ENCODE measurements at regions not wholly inside any gene's neighbourhood (a gene's known extent, or its start where the extent isn't known, plus 50 kb on each side); places are given as distances from the start of the nearest gene placed in this dataset.

DNA sequence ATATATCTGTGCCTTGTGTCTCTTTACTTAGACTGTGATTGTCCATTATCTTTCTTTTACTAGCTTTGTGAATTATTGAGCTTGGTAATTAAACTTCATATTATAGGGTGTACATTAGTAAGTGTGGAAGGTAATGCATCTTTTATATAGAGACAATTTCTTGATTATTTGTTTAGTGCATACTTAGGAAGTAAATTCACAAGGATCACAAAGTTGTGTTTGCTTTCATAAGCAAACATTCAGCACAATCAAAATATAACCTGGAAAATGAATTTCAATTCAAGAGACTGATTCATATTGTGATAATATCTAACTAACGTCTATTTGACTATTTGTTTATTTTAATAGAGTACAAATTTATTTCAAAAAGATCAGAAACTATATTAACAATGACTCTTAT is 749.9 kb upstream of the NUDT12 start:
- TF ChIP-seq, protein P1, sequence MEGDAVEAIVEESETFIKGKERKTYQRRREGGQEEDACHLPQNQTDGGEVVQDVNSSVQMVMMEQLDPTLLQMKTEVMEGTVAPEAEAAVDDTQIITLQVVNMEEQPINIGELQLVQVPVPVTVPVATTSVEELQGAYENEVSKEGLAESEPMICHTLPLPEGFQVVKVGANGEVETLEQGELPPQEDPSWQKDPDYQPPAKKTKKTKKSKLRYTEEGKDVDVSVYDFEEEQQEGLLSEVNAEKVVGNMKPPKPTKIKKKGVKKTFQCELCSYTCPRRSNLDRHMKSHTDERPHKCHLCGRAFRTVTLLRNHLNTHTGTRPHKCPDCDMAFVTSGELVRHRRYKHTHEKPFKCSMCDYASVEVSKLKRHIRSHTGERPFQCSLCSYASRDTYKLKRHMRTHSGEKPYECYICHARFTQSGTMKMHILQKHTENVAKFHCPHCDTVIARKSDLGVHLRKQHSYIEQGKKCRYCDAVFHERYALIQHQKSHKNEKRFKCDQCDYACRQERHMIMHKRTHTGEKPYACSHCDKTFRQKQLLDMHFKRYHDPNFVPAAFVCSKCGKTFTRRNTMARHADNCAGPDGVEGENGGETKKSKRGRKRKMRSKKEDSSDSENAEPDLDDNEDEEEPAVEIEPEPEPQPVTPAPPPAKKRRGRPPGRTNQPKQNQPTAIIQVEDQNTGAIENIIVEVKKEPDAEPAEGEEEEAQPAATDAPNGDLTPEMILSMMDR (IDR thresholded peaks at IDR 0.05) = no peak
- TF ChIP-seq POLR2A (IDR thresholded peaks at IDR 0.05) = no peak
- no peak for TF ChIP-seq EP300 (IDR thresholded peaks at IDR 0.05)
